ENCODE measurements at regions not wholly inside any gene's neighbourhood (a gene's known extent, or its start where the extent isn't known, plus 50 kb on each side); places are given as distances from the start of the nearest gene placed in this dataset.

- Histone ChIP-seq H3K9ac (ENCODE audit: low read length) (no peak overlapping the region), H3K79me2 (ENCODE audit: control insufficient read depth, insufficient read depth, low read length) (no peaks in the 10 kb centered on the region), H2AFZ (ENCODE audit: insufficient read depth, low read depth, low read length, poor library complexity, severe bottlenecking) (no peak overlapping the region), H3K27me3 (replicated peaks in 1 of 4; ENCODE audit: control extremely low read depth in 1 of 4, control insufficient read depth in 3 of 4, insufficient read depth in 4 of 4, low read length in 3 of 4) (no peaks in the 10 kb centered on the region), H4K20me1 (ENCODE audit: control insufficient read depth, insufficient read depth, low read length, poor library complexity, severe bottlenecking) (no peaks in the 10 kb centered on the region), H3K4me2 (replicated peaks; ENCODE audit: low read depth, low read length, poor library complexity, severe bottlenecking) (no peak overlapping the region), H3K36me3 (replicated peaks in 1 of 2; ENCODE audit: control extremely low read depth in 1 of 2, control insufficient read depth in 1 of 2, extremely low read depth in 1 of 2, insufficient read depth in 2 of 2, low read length in 1 of 2) (no peaks in the 10 kb centered on the region), H3K27ac (ENCODE audit: low read length in 2 of 2) (no peak overlapping the region), H3K4me3 (ENCODE audit: control extremely low read depth in 1 of 5, extremely low read depth in 1 of 5, insufficient read depth in 1 of 5, low read depth in 2 of 5, low read length in 4 of 5) (no peak overlapping the region), H3K4me1 (ENCODE audit: control insufficient read depth in 2 of 2, insufficient read depth in 2 of 2, low read length in 2 of 2) (no peaks in the 10 kb centered on the region), H3K9me3 (ENCODE audit: control extremely low read depth in 1 of 3, control insufficient read depth in 2 of 3, insufficient read depth in 1 of 3, low read length in 2 of 3) (peaks cover 0 to 4% (median 0%) of the 10 kb centered on the region in 3 donors)
- H3K4me3 Mint-ChIP-seq, result no peak overlapping the region
- no peak overlapping the region for H3K27ac Mint-ChIP-seq
- no peaks in the 10 kb centered on the region for H3K27me3 Mint-ChIP-seq
- no peak for TF ChIP-seq EZH2 (IDR thresholded peaks at IDR 0.05; ENCODE audit: borderline replicate concordance, insufficient read depth, low read depth, low read length, poor library complexity, severe bottlenecking)
- TF ChIP-seq CTCF (IDR thresholded peaks at IDR 0.05), result no peak
- DNase-seq (no peak), ATAC-seq (ENCODE audit: low read depth) (no peak)
- ChIA-PET POLR2A (no interaction called here), CTCF (no interaction called here)
- H3K9me3 Mint-ChIP-seq (ENCODE audit: insufficient read depth), result peaks cover 3% of the 10 kb centered on the region
- intact Hi-C loops (cut with micrococcal nuclease), result no loop called here
- H3K4me1 Mint-ChIP-seq, result no peaks in the 10 kb centered on the region
- WGBS (ENCODE audit: insufficient coverage), result 93% methylated on average over 2 of the region's 2 CpGs
Observed at GRCh38 chr17:33435721-33436301, 142.7 kb upstream of the ASIC2 start.

GRCh38 chr17:33436321-33436720 lies 143.2 kb upstream of the ASIC2 start:
- no peaks in the 10 kb centered on the region for H4K20me1 ChIP-seq (ENCODE audit: control insufficient read depth, insufficient read depth, low read length, poor library complexity, severe bottlenecking)
- CTCF ChIA-PET, result no interaction called here
- intact Hi-C loops (cut with micrococcal nuclease), result no loop called here
- no peak for TF ChIP-seq EZH2 (IDR thresholded peaks at IDR 0.05; ENCODE audit: borderline replicate concordance, insufficient read depth, low read depth, low read length, poor library complexity, severe bottlenecking)
- Mint-ChIP-seq H3K9me3 (ENCODE audit: insufficient read depth) (peaks cover 3% of the 10 kb centered on the region), H3K27ac (no peak overlapping the region), H3K4me1 (no peaks in the 10 kb centered on the region), H3K27me3 (no peaks in the 10 kb centered on the region), H3K4me3 (no peak overlapping the region)
- WGBS (ENCODE audit: insufficient coverage), result 92% methylated on average over 2 of the region's 3 CpGs
- no peaks in the 10 kb centered on the region for H3K4me1 ChIP-seq (ENCODE audit: control insufficient read depth in 2 of 2, insufficient read depth in 2 of 2, low read length in 2 of 2)
- no peak overlapping the region for H3K4me3 ChIP-seq (ENCODE audit: control extremely low read depth in 1 of 5, extremely low read depth in 1 of 5, insufficient read depth in 1 of 5, low read depth in 2 of 5, low read length in 4 of 5)
- no peak overlapping the region for H3K9ac ChIP-seq (ENCODE audit: low read length)
- H3K27me3 ChIP-seq (replicated peaks in 1 of 4; ENCODE audit: control extremely low read depth in 1 of 4, control insufficient read depth in 3 of 4, insufficient read depth in 4 of 4, low read length in 3 of 4), result no peaks in the 10 kb centered on the region
- no peaks in the 10 kb centered on the region for H3K79me2 ChIP-seq (ENCODE audit: control insufficient read depth, insufficient read depth, low read length)
- no peak for ATAC-seq (ENCODE audit: low read depth)
- no peak overlapping the region for H2AFZ ChIP-seq (ENCODE audit: insufficient read depth, low read depth, low read length, poor library complexity, severe bottlenecking)
- DNase-seq, result no peak
- no peak overlapping the region for H3K27ac ChIP-seq (ENCODE audit: low read length in 2 of 2)
- no peaks in the 10 kb centered on the region for H3K36me3 ChIP-seq (replicated peaks in 1 of 2; ENCODE audit: control extremely low read depth in 1 of 2, control insufficient read depth in 1 of 2, extremely low read depth in 1 of 2, insufficient read depth in 2 of 2, low read length in 1 of 2)
- no peak overlapping the region for H3K4me2 ChIP-seq (replicated peaks; ENCODE audit: low read depth, low read length, poor library complexity, severe bottlenecking)
- POLR2A ChIA-PET, result no interaction called here
- H3K9me3 ChIP-seq (ENCODE audit: control extremely low read depth in 1 of 3, control insufficient read depth in 2 of 3, insufficient read depth in 1 of 3, low read length in 2 of 3), result peaks cover 0 to 4% (median 0%) of the 10 kb centered on the region in 3 donors
